HG02588 (cell line): ENCODE measurements at regions not wholly inside any gene's neighbourhood (a gene's known extent, or its start where the extent isn't known, plus 50 kb on each side); places are given as distances from the start of the nearest gene placed in this dataset.
"Not testable (repeated sequence)": the region's sequence is repeated elsewhere in the genome, so short reads cannot be mapped to it uniquely, and the experiment has no call there.

Experiments
- ATAC-seq: cut with Tn5 transposase; IDR thresholded peaks from one replicate; pipeline ENCODE4 v1.9.1; 2021; ENCODE audit warnings: mild to moderate bottlenecking, moderate library complexity; ENCODE audit not compliant: unreplicated experiment

GRCh38 chr22:48427731-48428211, 1399.9 kb downstream of the BRD1 start:
- ATAC-seq: no peak

GRCh38 chr22:48426466-48427380, 1401.0 kb downstream of the BRD1 start:
- no peak for ATAC-seq

- no peak for ATAC-seq
Observed at GRCh38 chr22:48425641-48426040, 1402.0 kb downstream of the BRD1 start.

GRCh38 chr22:48425091-48425506, 1402.6 kb downstream of the BRD1 start:
- ATAC-seq: no peak

- ATAC-seq: no peak
Observed at GRCh38 chr22:48424661-48425060, 1403.0 kb downstream of the BRD1 start.

- no peak for ATAC-seq
Observed at GRCh38 chr22:48424201-48424627, 1403.5 kb downstream of the BRD1 start.

- no peak for ATAC-seq
Observed at GRCh38 chr22:48423481-48423911, 1404.2 kb downstream of the BRD1 start.

- ATAC-seq: no peak
Observed at GRCh38 chr22:48422900-48423480, 1404.7 kb downstream of the BRD1 start.

GRCh38 chr22:48418831-48419230, 1408.8 kb downstream of the BRD1 start:
- no peak for ATAC-seq

GRCh38 chr22:48417225-48418070, 1410.2 kb downstream of the BRD1 start:
- ATAC-seq: no peak

GRCh38 chr22:48416396-48417224, 1411.1 kb downstream of the BRD1 start:
- no peak for ATAC-seq

GRCh38 chr22:48415520-48415919, 1412.2 kb downstream of the BRD1 start:
- ATAC-seq: no peak

- no peak for ATAC-seq
Observed at GRCh38 chr22:48414651-48415050, 1413.0 kb downstream of the BRD1 start.

GRCh38 chr22:48412931-48413330, 1414.7 kb downstream of the BRD1 start:
- not testable (repeated sequence) for ATAC-seq

GRCh38 chr22:48410536-48410935, 1417.1 kb downstream of the BRD1 start:
- no peak for ATAC-seq

GRCh38 chr22:48407256-48407955, 1420.3 kb downstream of the BRD1 start:
- ATAC-seq: no peak

GRCh38 chr22:48406161-48406560, 1421.5 kb downstream of the BRD1 start:
- ATAC-seq: no peak

GRCh38 chr22:48405741-48406140, 1421.9 kb downstream of the BRD1 start:
- no peak for ATAC-seq

- no peak for ATAC-seq
Observed at GRCh38 chr22:48404801-48405447, 1422.7 kb downstream of the BRD1 start.
